Nephron (organoid): ENCODE measurements at regions not wholly inside any gene's neighbourhood (a gene's known extent, or its start where the extent isn't known, plus 50 kb on each side); places are given as distances from the start of the nearest gene placed in this dataset.

ENCODE experiments used
- H3K27ac Mint-ChIP-seq, 3 experiments: 2 replicates each; pipeline ENCODE4 v1.8.0; 2020; ENCODE audit warnings: mixed read lengths in 3 of 3, mild to moderate bottlenecking in 2 of 3, moderate library complexity in 1 of 3
- H3K27me3 Mint-ChIP-seq: 2 replicates; pipeline ENCODE4 v1.8.0; 2021; ENCODE audit warnings: low read depth, mild to moderate bottlenecking, moderate library complexity, mixed read lengths
- H3K36me3 Mint-ChIP-seq: 2 replicates; pipeline ENCODE4 v1.8.0; 2020; ENCODE audit warnings: low read depth, mixed read lengths
- H3K4me1 Mint-ChIP-seq: 2 replicates; pipeline ENCODE4 v1.8.0; 2020; ENCODE audit warnings: mixed read lengths
- H3K4me3 Mint-ChIP-seq, 3 experiments: 2 replicates each; pipeline ENCODE4 v1.8.0; 2020; ENCODE audit warnings: mild to moderate bottlenecking in 3 of 3, mixed read lengths in 3 of 3, moderate library complexity in 2 of 3
- H3K9me3 Mint-ChIP-seq: 2 replicates; pipeline ENCODE4 v1.8.0; 2020; ENCODE audit warnings: mixed read lengths
- TF ChIP-seq, protein P1 (sequence below), 3 experiments: fragments of 200-600 bp; sonication (generic); IDR thresholded peaks; one replicate each; pipeline ENCODE4 v1.5.0; 2021; ENCODE audit warnings: antibody characterized with exemption in 3 of 3; ENCODE audit not compliant: unreplicated experiment in 3 of 3

GRCh38 chr3:36312351-36312750 lies 68.0 kb upstream of the STAC start:
- peaks cover 12% of the 10 kb centered on the region for H3K9me3 Mint-ChIP-seq
- H3K4me1 Mint-ChIP-seq: no peaks in the 10 kb centered on the region
- no peaks in the 10 kb centered on the region for H3K27me3 Mint-ChIP-seq
- H3K27ac Mint-ChIP-seq: no peak overlapping the region
- H3K4me3 Mint-ChIP-seq: no peak overlapping the region
- H3K36me3 Mint-ChIP-seq: no peaks in the 10 kb centered on the region
- TF ChIP-seq, protein P1, sequence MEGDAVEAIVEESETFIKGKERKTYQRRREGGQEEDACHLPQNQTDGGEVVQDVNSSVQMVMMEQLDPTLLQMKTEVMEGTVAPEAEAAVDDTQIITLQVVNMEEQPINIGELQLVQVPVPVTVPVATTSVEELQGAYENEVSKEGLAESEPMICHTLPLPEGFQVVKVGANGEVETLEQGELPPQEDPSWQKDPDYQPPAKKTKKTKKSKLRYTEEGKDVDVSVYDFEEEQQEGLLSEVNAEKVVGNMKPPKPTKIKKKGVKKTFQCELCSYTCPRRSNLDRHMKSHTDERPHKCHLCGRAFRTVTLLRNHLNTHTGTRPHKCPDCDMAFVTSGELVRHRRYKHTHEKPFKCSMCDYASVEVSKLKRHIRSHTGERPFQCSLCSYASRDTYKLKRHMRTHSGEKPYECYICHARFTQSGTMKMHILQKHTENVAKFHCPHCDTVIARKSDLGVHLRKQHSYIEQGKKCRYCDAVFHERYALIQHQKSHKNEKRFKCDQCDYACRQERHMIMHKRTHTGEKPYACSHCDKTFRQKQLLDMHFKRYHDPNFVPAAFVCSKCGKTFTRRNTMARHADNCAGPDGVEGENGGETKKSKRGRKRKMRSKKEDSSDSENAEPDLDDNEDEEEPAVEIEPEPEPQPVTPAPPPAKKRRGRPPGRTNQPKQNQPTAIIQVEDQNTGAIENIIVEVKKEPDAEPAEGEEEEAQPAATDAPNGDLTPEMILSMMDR (IDR thresholded peaks at IDR 0.05; ENCODE audit: unreplicated experiment in 3 of 3): no peak

GRCh38 chr3:36317915-36318314 lies 62.4 kb upstream of the STAC start:
- peaks cover 16% of the 10 kb centered on the region for H3K4me1 Mint-ChIP-seq
- TF ChIP-seq, protein P1 (IDR thresholded peaks at IDR 0.05; ENCODE audit: unreplicated experiment in 3 of 3): no peak
- no peaks in the 10 kb centered on the region for H3K36me3 Mint-ChIP-seq
- no peak overlapping the region for H3K4me3 Mint-ChIP-seq
- peaks cover 4% of the 10 kb centered on the region for H3K27me3 Mint-ChIP-seq
- H3K27ac Mint-ChIP-seq: no peak overlapping the region
- H3K9me3 Mint-ChIP-seq: peaks cover 22% of the 10 kb centered on the region

- no peaks in the 10 kb centered on the region for H3K36me3 Mint-ChIP-seq
- H3K4me3 Mint-ChIP-seq: no peak overlapping the region
- peak overlapping the region in 1 of 3 experiments; percentile 24 for H3K27ac Mint-ChIP-seq
- H3K4me1 Mint-ChIP-seq: peaks cover 16% of the 10 kb centered on the region
- peaks cover 4% of the 10 kb centered on the region for H3K27me3 Mint-ChIP-seq
- TF ChIP-seq, protein P1 (IDR thresholded peaks at IDR 0.05; ENCODE audit: unreplicated experiment in 3 of 3): no peak
- H3K9me3 Mint-ChIP-seq: peaks cover 26% of the 10 kb centered on the region
Observed at GRCh38 chr3:36318621-36319200, 61.6 kb upstream of the STAC start.

DNA sequence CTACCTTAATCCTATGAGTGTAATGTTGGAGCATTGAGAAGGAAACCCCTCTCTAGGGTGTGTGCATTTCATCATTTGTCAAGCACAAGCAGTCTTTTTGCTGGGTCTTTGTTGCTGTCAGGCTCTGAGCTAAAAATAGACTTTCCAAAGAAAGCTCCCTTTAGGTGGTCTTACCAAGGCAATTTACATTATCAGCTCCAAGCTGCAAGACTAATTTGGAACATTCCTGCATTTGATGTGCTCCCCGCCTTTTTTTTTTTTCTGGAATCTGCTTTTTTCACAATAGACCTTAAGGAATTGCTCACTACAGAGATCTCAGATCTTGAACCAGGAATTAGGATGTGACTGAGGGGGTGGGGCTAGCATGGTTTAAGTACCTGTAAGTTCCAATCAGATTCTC lies 60.6 kb upstream of the STAC start:
- TF ChIP-seq, protein P1 (IDR thresholded peaks at IDR 0.05; ENCODE audit: unreplicated experiment in 3 of 3): no peak
- H3K4me3 Mint-ChIP-seq: no peak overlapping the region
- H3K27ac Mint-ChIP-seq: no peak overlapping the region
- H3K4me1 Mint-ChIP-seq: peaks cover 16% of the 10 kb centered on the region
- peaks cover 29% of the 10 kb centered on the region for H3K9me3 Mint-ChIP-seq
- H3K36me3 Mint-ChIP-seq: no peaks in the 10 kb centered on the region
- H3K27me3 Mint-ChIP-seq: peaks cover 4% of the 10 kb centered on the region
